ENCODE measurements at regions not wholly inside any gene's neighbourhood (a gene's known extent, or its start where the extent isn't known, plus 50 kb on each side); places are given as distances from the start of the nearest gene placed in this dataset.

GRCh38 chr4:52373650-52374049 lies 285.5 kb downstream of the USP46 start (continued):
- no peak for TF ChIP-seq TAF1 (IDR thresholded peaks at IDR 0.05; ENCODE audit: low read depth, low read length)
- no peak for TF ChIP-seq BACH1 (IDR thresholded peaks at IDR 0.05; ENCODE audit: low read length)
- no peak for TF ChIP-seq SP1 (IDR thresholded peaks at IDR 0.05; ENCODE audit: low read depth, low read length)
- TF ChIP-seq SIX5 (IDR thresholded peaks at IDR 0.05; ENCODE audit: low read depth, low read length) = no peak
- TF ChIP-seq BRCA1 (IDR thresholded peaks at IDR 0.05; ENCODE audit: low read depth, low read length) = no peak
- TF ChIP-seq CTCF (IDR thresholded peaks at IDR 0.05; ENCODE audit: control extremely low read depth in 1 of 3, insufficient read depth in 1 of 3, low read depth in 1 of 3, low read length in 3 of 3) = no peak

Data from H1 (cell line).